Trophoblast cell (in vitro differentiated cells and primary cell): ENCODE measurements at regions not wholly inside any gene's neighbourhood (a gene's known extent, or its start where the extent isn't known, plus 50 kb on each side); places are given as distances from the start of the nearest gene placed in this dataset.
"Not testable (repeated sequence)": the region's sequence is repeated elsewhere in the genome, so short reads cannot be mapped to it uniquely, and the experiment has no call there.

Source experiments
- DNase-seq, 2 donors: peaks; one replicate each; pipeline ENCODE4 v3.0.0-alpha.2; 2016
- H2AFZ ChIP-seq: 2 replicates; pipeline ENCODE4 v1.6.1; 2013; ENCODE audit warnings: low read length, moderate library complexity, mild to moderate bottlenecking; ENCODE audit not compliant: insufficient read depth, poor library complexity
- H2AK5ac ChIP-seq: 2 replicates; pipeline ENCODE4 v1.6.1; 2013; ENCODE audit warnings: mild to moderate bottlenecking, low read length
- H2BK120ac ChIP-seq: 2 replicates; pipeline ENCODE4 v1.6.1; 2013; ENCODE audit warnings: low read length, mild to moderate bottlenecking, moderate library complexity; ENCODE audit not compliant: insufficient read depth, poor library complexity
- H2BK12ac ChIP-seq: 2 replicates; pipeline ENCODE4 v1.6.1; 2013; ENCODE audit warnings: mild to moderate bottlenecking, low read length, moderate library complexity
- H2BK5ac ChIP-seq: 2 replicates; pipeline ENCODE4 v1.6.1; 2013; ENCODE audit warnings: low read length, low read depth, moderate library complexity, mild to moderate bottlenecking; ENCODE audit not compliant: poor library complexity
- H3K14ac ChIP-seq: 2 replicates; pipeline ENCODE4 v1.6.1; 2013; ENCODE audit warnings: mild to moderate bottlenecking, low read length
- H3K18ac ChIP-seq: 2 replicates; pipeline ENCODE4 v1.6.1; 2013; ENCODE audit warnings: mild to moderate bottlenecking, low read length
- H3K23ac ChIP-seq: 2 replicates; pipeline ENCODE4 v1.6.1; 2013; ENCODE audit warnings: low read length
- H3K27ac ChIP-seq: 2 replicates; pipeline ENCODE4 v1.5.1; 2013; ENCODE audit warnings: low read depth, mild to moderate bottlenecking, inconsistent platforms, low read length, moderate library complexity
- H3K27me3 ChIP-seq: 2 replicates; pipeline ENCODE4 v1.6.1; 2013; ENCODE audit warnings: inconsistent platforms, mild to moderate bottlenecking, low read length, moderate library complexity; ENCODE audit not compliant: insufficient read depth
- H3K36me3 ChIP-seq, 2 experiments: 1 replicate in 1 of 2; 2 replicates in 1 of 2; pipeline ENCODE4 v1.6.1; 2013; ENCODE audit warnings: low read length in 2 of 2, mild to moderate bottlenecking in 2 of 2, moderate library complexity in 1 of 2; ENCODE audit not compliant: insufficient read depth in 2 of 2, control insufficient read depth in 1 of 2
- H3K4ac ChIP-seq: 2 replicates; pipeline ENCODE4 v1.6.1; 2013; ENCODE audit warnings: low read depth, mild to moderate bottlenecking, low read length, moderate library complexity
- H3K4me1 ChIP-seq, 2 experiments: 1 replicate in 1 of 2; 2 replicates in 1 of 2; pipeline ENCODE4 v1.6.1; 2013; ENCODE audit warnings: low read length in 2 of 2, mild to moderate bottlenecking in 2 of 2, moderate library complexity in 1 of 2; ENCODE audit not compliant: insufficient read depth in 2 of 2, control insufficient read depth in 1 of 2
- H3K4me2 ChIP-seq: 2 replicates; pipeline ENCODE4 v1.6.1; 2013; ENCODE audit warnings: inconsistent platforms, mild to moderate bottlenecking, low read length, moderate library complexity
- H3K4me3 ChIP-seq: 2 replicates; pipeline ENCODE4 v1.5.1; 2013; ENCODE audit warnings: mild to moderate bottlenecking, low read depth, low read length, inconsistent platforms
- H3K79me1 ChIP-seq: one replicate; pipeline ENCODE4 v1.6.1; 2013; ENCODE audit warnings: low read length
- H3K79me2 ChIP-seq: 2 replicates; pipeline ENCODE4 v1.6.1; 2013; ENCODE audit warnings: low read length, mild to moderate bottlenecking; ENCODE audit not compliant: control insufficient read depth, insufficient read depth, poor library complexity
- H3K9ac ChIP-seq: 2 replicates; pipeline ENCODE4 v1.6.1; 2013; ENCODE audit warnings: mild to moderate bottlenecking, low read length
- H3K9me3 ChIP-seq: 2 replicates; pipeline ENCODE4 v1.6.1; 2013; ENCODE audit warnings: low read depth, mild to moderate bottlenecking, control low read depth, inconsistent platforms, low read length; ENCODE audit not compliant: insufficient read depth
- H4K12ac ChIP-seq: 2 replicates; pipeline ENCODE4 v1.6.1; 2013; ENCODE audit warnings: low read depth, mild to moderate bottlenecking, low read length, moderate library complexity
- H4K8ac ChIP-seq: 2 replicates; pipeline ENCODE4 v1.6.1; 2013; ENCODE audit warnings: low read depth, mild to moderate bottlenecking, low read length, moderate library complexity
- H4K91ac ChIP-seq: one replicate; pipeline ENCODE4 v1.6.1; 2013; ENCODE audit warnings: low read depth, mild to moderate bottlenecking, low read length, moderate library complexity
- WGBS: extraction: QIAGEN DNeasy Blood & Tissue Kit; methylation state at CpG from one replicate; pipeline ENCODE4 v1.1.7; 2013; ENCODE audit warnings: missing lambda C conversion rate; ENCODE audit not compliant: insufficient read length, insufficient coverage; ENCODE audit errors: extremely low coverage; 5-methylcytosine and 5-hydroxymethylcytosine counted together

GRCh38 chr5:106451998-106452397 lies 1218.7 kb downstream of the EFNA5 start:
- H3K79me1 ChIP-seq = peaks cover 2% of the 10 kb centered on the region
- no peak overlapping the region for H3K4ac ChIP-seq
- H2BK120ac ChIP-seq = no peak overlapping the region
- H3K36me3 ChIP-seq = no peaks in the 10 kb centered on the region
- H3K14ac ChIP-seq = no peak overlapping the region
- H3K79me2 ChIP-seq = no peaks in the 10 kb centered on the region
- peak overlapping the region; percentile 2 for H3K9ac ChIP-seq
- no peak overlapping the region for H4K8ac ChIP-seq
- H2AK5ac ChIP-seq = no peak overlapping the region
- H2BK5ac ChIP-seq = no peak overlapping the region
- DNase-seq = no peak
- H3K9me3 ChIP-seq = no peaks in the 10 kb centered on the region
- H2AFZ ChIP-seq = no peak overlapping the region
- no peak overlapping the region for H3K27ac ChIP-seq
- H3K4me3 ChIP-seq = no peak overlapping the region
- no peaks in the 10 kb centered on the region for H3K27me3 ChIP-seq
- no peak overlapping the region for H2BK12ac ChIP-seq
- no peak overlapping the region for H4K12ac ChIP-seq
- no peak overlapping the region for H3K23ac ChIP-seq
- H4K91ac ChIP-seq = no peak overlapping the region
- H3K18ac ChIP-seq = no peak overlapping the region
- WGBS = no CpG with 5 or more reads among the region's 5 CpGs
- no peak overlapping the region for H3K4me2 ChIP-seq
- no peaks in the 10 kb centered on the region for H3K4me1 ChIP-seq

GRCh38 chr5:106443746-106444145 lies 1227.0 kb downstream of the EFNA5 start:
- Histone ChIP-seq H4K8ac (no peak overlapping the region), H2AK5ac (no peak overlapping the region), H3K18ac (no peak overlapping the region), H3K4me1 (no peaks in the 10 kb centered on the region), H3K4me3 (no peak overlapping the region), H3K9ac (no peak overlapping the region), H4K12ac (no peak overlapping the region), H3K27ac (no peak overlapping the region), H3K4me2 (no peak overlapping the region), H3K79me2 (no peaks in the 10 kb centered on the region), H4K91ac (no peak overlapping the region), H2BK120ac (no peak overlapping the region), H3K9me3 (no peaks in the 10 kb centered on the region), H2BK12ac (no peak overlapping the region), H3K27me3 (no peaks in the 10 kb centered on the region), H3K79me1 (no peaks in the 10 kb centered on the region), H2AFZ (no peak overlapping the region), H3K4ac (no peak overlapping the region), H3K23ac (no peak overlapping the region), H3K36me3 (no peaks in the 10 kb centered on the region), H2BK5ac (no peak overlapping the region), H3K14ac (no peak overlapping the region)
- WGBS = no CpG with 5 or more reads among the region's 2 CpGs
- no peak for DNase-seq

- H4K8ac ChIP-seq = no peak overlapping the region
- H3K23ac ChIP-seq = no peak overlapping the region
- no peaks in the 10 kb centered on the region for H3K27me3 ChIP-seq
- no peak overlapping the region for H2AK5ac ChIP-seq
- H3K79me1 ChIP-seq = no peaks in the 10 kb centered on the region
- no peak overlapping the region for H3K18ac ChIP-seq
- no peak overlapping the region for H4K12ac ChIP-seq
- no peaks in the 10 kb centered on the region for H3K36me3 ChIP-seq
- H3K4ac ChIP-seq = no peak overlapping the region
- no peak overlapping the region for H4K91ac ChIP-seq
- no peak overlapping the region for H3K9ac ChIP-seq
- H2BK120ac ChIP-seq = no peak overlapping the region
- H3K79me2 ChIP-seq = no peaks in the 10 kb centered on the region
- no peak overlapping the region for H2BK12ac ChIP-seq
- H3K4me2 ChIP-seq = no peak overlapping the region
- H2AFZ ChIP-seq = no peak overlapping the region
- H3K4me1 ChIP-seq = no peaks in the 10 kb centered on the region
- no peaks in the 10 kb centered on the region for H3K9me3 ChIP-seq
- no peak overlapping the region for H3K27ac ChIP-seq
- no peak overlapping the region for H3K14ac ChIP-seq
- no peak overlapping the region for H3K4me3 ChIP-seq
- DNase-seq = no peak
- no peak overlapping the region for H2BK5ac ChIP-seq
These were observed 1235.6 kb downstream of the EFNA5 start for GRCh38 chr5:106435185-106435584.

- H4K12ac ChIP-seq, H3K36me3 ChIP-seq, H3K4me1 ChIP-seq, H2BK5ac ChIP-seq, H3K14ac ChIP-seq, H4K91ac ChIP-seq, H3K79me2 ChIP-seq, H3K4me3 ChIP-seq, H3K79me1 ChIP-seq, H4K8ac ChIP-seq, H3K27ac ChIP-seq, H3K27me3 ChIP-seq, H3K9ac ChIP-seq, H2AK5ac ChIP-seq, H3K4ac ChIP-seq, H3K23ac ChIP-seq, H2BK120ac ChIP-seq, H3K4me2 ChIP-seq, H3K9me3 ChIP-seq, H2AFZ ChIP-seq, H2BK12ac ChIP-seq, H3K18ac ChIP-seq, DNase-seq: not testable (repeated sequence)
- WGBS = no CpG with 5 or more reads among the region's 11 CpGs
These were observed 1240.0 kb downstream of the EFNA5 start for GRCh38 chr5:106430733-106431132.
